Immature natural killer cell (primary cell): ENCODE measurements at regions not wholly inside any gene's neighbourhood (a gene's known extent, or its start where the extent isn't known, plus 50 kb on each side); places are given as distances from the start of the nearest gene placed in this dataset.

Source experiments
- DNase-seq, 3 donors: peaks; one replicate each; pipeline ENCODE4 v3.0.0; 2022; ENCODE audit warnings: mixed read lengths in 1 of 3
- H3K27ac Mint-ChIP-seq, 6 donors: one replicate each; pipeline ENCODE4 v1.8.0; 2020; ENCODE audit warnings: mixed read lengths in 6 of 6, mild to moderate bottlenecking in 5 of 6, inconsistent platforms in 4 of 6, moderate library complexity in 3 of 6
- H3K27me3 Mint-ChIP-seq, 3 donors: one replicate each; pipeline ENCODE4 v1.8.0; 2020 to 2021; ENCODE audit warnings: low read depth in 3 of 3, mild to moderate bottlenecking in 3 of 3, mixed read lengths in 3 of 3, moderate library complexity in 3 of 3, inconsistent platforms in 1 of 3
- H3K36me3 Mint-ChIP-seq, 3 donors: one replicate each; pipeline ENCODE4 v1.8.0; 2020; ENCODE audit warnings: mixed read lengths in 3 of 3, inconsistent platforms in 2 of 3, mild to moderate bottlenecking in 2 of 3
- H3K4me1 Mint-ChIP-seq, 2 donors: one replicate each; pipeline ENCODE4 v1.8.0; 2020; ENCODE audit warnings: inconsistent platforms in 2 of 2, mild to moderate bottlenecking in 2 of 2, mixed read lengths in 2 of 2, moderate library complexity in 1 of 2
- H3K4me3 Mint-ChIP-seq, 5 donors: one replicate each; pipeline ENCODE4 v1.8.0; 2020; ENCODE audit warnings: mild to moderate bottlenecking in 5 of 5, mixed read lengths in 5 of 5, inconsistent platforms in 3 of 5, moderate library complexity in 3 of 5
- H3K9me3 Mint-ChIP-seq, 6 donors: one replicate each; pipeline ENCODE4 v1.8.0; 2020; ENCODE audit warnings: mild to moderate bottlenecking in 6 of 6, mixed read lengths in 6 of 6, inconsistent platforms in 4 of 6, moderate library complexity in 3 of 6

DNA sequence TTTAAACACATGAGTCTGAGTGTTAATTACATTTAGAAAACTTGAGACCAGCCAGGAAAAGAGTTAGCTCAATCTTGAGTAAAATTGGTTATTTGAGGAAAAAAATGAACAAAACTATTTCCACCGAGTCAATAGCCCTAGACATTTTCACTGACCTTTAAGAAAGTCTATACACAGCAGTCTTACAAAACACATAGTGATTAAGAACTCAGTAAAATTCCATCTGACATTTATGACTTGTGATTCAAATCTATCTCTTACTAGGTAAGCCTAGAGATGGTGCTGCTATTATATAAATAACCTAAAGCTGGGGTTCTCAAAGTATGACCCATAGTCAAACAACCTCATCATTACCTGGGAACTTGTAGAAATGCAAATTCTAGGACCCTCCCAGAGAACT lies 109.1 kb upstream of the COL8A1 start:
- no peak for DNase-seq
- H3K27ac Mint-ChIP-seq, result no peak overlapping the region

DNA sequence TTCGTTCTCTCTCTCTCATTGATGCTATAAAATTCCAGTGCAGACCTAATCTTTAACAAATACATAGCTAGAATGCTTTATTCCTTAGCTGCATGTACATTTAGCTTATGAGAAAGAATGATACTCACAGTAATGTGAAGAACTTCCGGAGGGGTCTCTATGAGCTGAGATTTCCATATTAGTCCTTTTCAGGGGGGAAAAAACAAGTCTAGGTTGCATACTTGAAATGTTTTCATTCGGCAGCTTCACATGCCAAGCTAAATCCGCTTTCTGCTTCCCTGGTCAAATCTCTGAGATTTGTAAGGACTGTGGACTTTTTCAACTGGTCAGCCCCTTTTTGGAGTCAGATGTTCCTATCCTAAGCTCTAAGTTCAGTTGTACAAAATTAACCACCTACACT lies 111.5 kb upstream of the COL8A1 start:
- Mint-ChIP-seq H3K36me3 (no peaks in the 10 kb centered on the region), H3K9me3 (peaks cover 0 to 18% (median 6%) of the 10 kb centered on the region in 6 donors), H3K4me3 (no peak overlapping the region), H3K27ac (no peak overlapping the region), H3K4me1 (no peaks in the 10 kb centered on the region), H3K27me3 (peaks cover 0 to 2% (median 0%) of the 10 kb centered on the region in 3 donors)
- DNase-seq, result no peak

More for the DNA sequence above, 109.1 kb upstream of the COL8A1 start:
- Mint-ChIP-seq H3K27me3 (no peaks in the 10 kb centered on the region), H3K36me3 (no peaks in the 10 kb centered on the region), H3K4me1 (no peaks in the 10 kb centered on the region), H3K9me3 (peaks cover 0 to 13% (median 4%) of the 10 kb centered on the region in 6 donors), H3K4me3 (no peak overlapping the region)

DNA sequence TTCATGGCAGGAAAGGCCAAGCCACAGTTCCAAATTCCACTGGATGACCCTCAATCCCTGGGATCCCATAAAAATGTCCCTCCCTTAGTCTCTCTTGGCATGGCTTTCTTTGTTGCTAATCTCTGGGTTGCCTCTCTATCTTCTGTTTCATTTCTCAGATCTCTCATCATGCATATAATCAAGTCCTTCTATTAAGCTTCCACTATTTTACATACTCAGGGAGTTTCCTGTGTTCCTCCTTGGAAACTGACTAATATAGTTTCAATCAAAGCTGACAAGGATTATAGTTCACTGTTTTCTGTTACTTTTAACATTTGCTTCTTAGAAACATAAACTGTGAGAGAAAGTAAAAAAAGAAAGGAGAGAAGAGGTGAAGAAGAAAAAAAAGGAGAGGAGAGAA lies 113.8 kb upstream of the COL8A1 start:
- DNase-seq, result no peak
- Mint-ChIP-seq H3K4me1 (no peaks in the 10 kb centered on the region), H3K4me3 (no peak overlapping the region), H3K27ac (no peak overlapping the region), H3K36me3 (no peaks in the 10 kb centered on the region), H3K9me3 (peaks cover 2 to 18% (median 10%) of the 10 kb centered on the region in 6 donors), H3K27me3 (peaks cover 0 to 2% (median 0%) of the 10 kb centered on the region in 3 donors)

DNA sequence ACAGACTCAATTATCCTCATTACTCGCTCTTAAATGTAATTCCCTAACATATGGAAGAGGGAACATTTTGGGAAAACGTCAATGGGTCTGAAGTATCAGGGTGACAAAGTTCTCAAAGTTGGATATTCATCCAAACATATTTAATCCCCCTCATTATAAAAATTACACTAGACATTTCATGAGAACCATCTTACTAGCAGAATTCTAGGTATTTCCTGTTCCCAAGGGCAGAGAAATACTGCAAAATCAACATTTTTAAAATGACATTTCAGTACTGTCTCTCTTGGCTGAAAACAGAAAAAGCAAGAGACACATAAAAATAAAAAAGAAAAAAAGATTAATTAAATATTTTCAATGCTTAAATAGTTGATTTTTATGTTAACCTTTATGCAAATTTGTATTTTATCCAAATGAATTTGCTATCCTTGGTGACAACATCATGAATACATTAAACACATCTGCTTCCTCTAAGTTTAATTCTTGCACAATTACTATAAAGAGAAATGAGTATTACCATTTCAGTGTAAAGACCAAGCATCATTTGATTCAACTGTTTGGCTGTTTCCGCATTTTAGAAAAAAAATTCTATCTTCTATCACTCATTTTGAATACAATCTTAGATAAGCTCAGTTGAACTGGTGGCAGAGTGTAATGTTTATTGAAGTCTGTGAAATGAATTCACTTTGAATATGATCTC lies 114.8 kb upstream of the COL8A1 start:
- Mint-ChIP-seq H3K27ac (no peak overlapping the region), H3K4me1 (no peaks in the 10 kb centered on the region), H3K4me3 (no peak overlapping the region), H3K36me3 (no peaks in the 10 kb centered on the region), H3K9me3 (peaks cover 2 to 13% (median 10%) of the 10 kb centered on the region in 6 donors), H3K27me3 (peaks cover 0 to 2% (median 0%) of the 10 kb centered on the region in 3 donors)
- no peak for DNase-seq

DNA sequence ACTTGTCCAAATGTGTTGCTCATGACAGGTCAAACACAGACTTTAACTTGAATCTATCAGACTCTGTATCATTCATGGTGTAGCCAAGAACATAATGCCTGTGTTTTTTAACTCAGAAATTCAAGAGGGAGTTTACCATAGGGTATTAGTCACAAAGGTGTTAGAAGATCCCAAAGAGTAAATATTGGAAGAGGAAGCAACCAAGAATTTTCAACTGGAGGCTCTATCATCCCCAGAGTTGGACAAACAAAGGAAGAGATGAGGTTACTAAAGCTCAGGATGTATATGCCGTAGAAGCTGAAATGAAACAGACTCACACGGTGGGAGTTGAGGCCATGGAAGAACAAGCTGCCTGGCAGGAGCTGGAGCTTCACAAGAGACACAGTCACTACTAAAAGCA lies 116.2 kb upstream of the COL8A1 start:
- H3K27ac Mint-ChIP-seq, result no peak overlapping the region
- H3K27me3 Mint-ChIP-seq, result peaks cover 0 to 2% (median 0%) of the 10 kb centered on the region in 3 donors
- no peak overlapping the region for H3K4me3 Mint-ChIP-seq
- no peaks in the 10 kb centered on the region for H3K36me3 Mint-ChIP-seq
- H3K4me1 Mint-ChIP-seq, result no peaks in the 10 kb centered on the region
- no peak for DNase-seq
- peaks cover 2 to 13% (median 10%) of the 10 kb centered on the region in 6 donors for H3K9me3 Mint-ChIP-seq

DNA sequence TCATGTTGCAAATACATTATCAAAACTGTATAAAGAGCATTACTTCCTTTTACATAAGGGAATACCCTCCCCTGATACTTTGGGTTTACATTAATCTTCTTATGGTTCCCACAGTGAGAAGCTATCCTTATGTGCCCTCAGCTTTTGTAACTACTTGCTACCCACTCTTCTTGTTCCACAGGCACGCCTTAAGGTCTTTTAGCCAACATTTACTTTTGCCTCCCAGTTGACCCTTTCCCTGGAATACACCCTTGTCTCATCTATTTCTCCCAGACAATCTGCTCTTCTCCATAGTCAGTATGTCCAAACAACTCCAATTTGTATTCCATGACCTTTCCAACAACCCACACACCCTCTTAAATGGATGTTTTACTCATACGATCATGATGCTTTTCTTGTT lies 116.8 kb upstream of the COL8A1 start:
- Mint-ChIP-seq H3K36me3 (no peaks in the 10 kb centered on the region), H3K9me3 (peaks cover 2 to 13% (median 10%) of the 10 kb centered on the region in 6 donors), H3K4me3 (no peak overlapping the region), H3K27me3 (peaks cover 0 to 2% (median 0%) of the 10 kb centered on the region in 3 donors), H3K27ac (no peak overlapping the region), H3K4me1 (no peaks in the 10 kb centered on the region)
- DNase-seq, result no peak

DNA sequence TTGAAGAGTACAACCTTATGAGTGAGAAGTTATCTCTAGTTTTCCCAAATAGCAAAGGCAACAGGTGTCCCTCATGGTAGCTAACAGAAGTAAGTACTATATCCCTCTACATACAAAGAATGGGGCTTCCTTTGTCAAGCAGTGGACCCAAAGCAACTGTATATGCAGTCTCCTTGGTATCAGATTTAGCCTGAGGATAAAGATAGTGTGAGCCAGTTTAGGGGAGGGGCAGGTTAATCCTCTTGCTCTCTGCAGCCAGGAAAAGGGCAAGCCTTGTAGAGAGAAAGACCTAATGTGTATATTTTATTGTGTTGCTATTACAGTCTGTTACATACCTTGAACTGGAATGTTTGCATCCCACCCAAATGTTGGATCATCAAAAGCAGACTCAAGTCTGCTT lies 117.9 kb upstream of the COL8A1 start:
- DNase-seq, result no peak
- Mint-ChIP-seq H3K27ac (no peak overlapping the region), H3K4me1 (no peaks in the 10 kb centered on the region), H3K9me3 (peaks cover 0 to 13% (median 9%) of the 10 kb centered on the region in 6 donors), H3K27me3 (peaks cover 0 to 2% (median 0%) of the 10 kb centered on the region in 3 donors), H3K36me3 (no peaks in the 10 kb centered on the region), H3K4me3 (no peak overlapping the region)

DNA sequence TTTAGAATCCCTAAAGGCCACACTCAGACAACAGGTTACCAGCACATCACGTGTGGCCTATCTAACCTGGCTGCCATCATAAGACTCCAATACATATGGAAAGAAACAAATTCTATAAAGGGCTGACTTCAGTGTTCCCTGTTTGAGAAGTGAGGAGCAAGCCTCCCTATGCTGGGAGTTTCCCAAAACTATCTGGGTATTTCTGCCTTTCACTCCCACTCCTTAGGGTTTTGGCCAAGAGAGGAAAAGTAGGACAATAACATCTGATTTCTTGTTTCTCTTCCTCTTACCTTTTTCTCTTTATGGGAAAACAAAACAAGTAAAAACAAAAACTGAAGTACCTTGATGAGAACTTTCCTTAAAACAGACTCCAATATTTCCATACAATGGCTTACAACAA lies 121.5 kb upstream of the COL8A1 start:
- H3K27ac Mint-ChIP-seq, result no peak overlapping the region
- DNase-seq, result no peak
- no peak overlapping the region for H3K4me3 Mint-ChIP-seq
- no peaks in the 10 kb centered on the region for H3K36me3 Mint-ChIP-seq
- peaks cover 0 to 2% (median 0%) of the 10 kb centered on the region in 3 donors for H3K27me3 Mint-ChIP-seq
- H3K9me3 Mint-ChIP-seq, result peaks cover 0 to 7% (median 4%) of the 10 kb centered on the region in 6 donors
- H3K4me1 Mint-ChIP-seq, result no peaks in the 10 kb centered on the region

DNA sequence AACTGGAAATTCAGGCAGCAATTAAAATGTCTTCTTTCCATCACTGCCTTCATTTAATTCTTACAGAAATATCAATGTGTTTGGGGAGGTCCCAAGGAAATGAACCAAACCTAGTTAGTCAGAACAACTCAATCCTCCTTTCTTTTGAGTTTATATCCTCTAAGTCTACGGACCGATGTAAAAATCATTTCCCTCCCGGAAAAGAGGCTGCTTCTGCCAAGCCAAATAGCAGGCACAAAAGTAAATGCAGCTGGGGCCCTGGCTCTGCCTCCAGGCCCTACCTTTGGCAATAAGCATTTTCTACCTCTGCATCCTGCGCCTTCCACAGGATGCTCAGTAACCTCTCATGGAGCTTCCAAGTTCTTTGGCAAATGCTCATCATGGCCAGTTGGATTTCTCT lies 122.5 kb upstream of the COL8A1 start:
- Mint-ChIP-seq H3K27ac (no peak overlapping the region), H3K4me3 (no peak overlapping the region)

DNA sequence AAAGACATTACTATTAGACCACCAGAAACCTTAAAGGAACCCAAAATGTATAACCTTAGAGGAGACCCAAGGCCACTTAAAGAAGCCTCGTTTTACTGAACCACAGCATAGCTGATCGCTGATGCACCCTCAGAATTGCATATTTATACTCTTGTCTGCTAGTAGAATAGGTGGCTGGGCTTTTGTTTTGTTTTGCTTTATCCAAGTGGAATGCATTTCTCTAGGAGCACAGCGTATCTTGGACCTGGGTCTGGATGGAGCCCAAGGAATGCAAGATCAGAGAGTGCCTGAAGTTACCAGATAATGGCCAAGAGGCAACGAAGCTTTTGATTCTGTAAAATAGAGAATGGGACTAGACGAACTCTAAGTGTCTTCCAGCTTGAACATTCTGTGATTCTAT lies 129.2 kb upstream of the COL8A1 start:
- H3K4me3 Mint-ChIP-seq, result no peak overlapping the region
- no peaks in the 10 kb centered on the region for H3K36me3 Mint-ChIP-seq
- H3K9me3 Mint-ChIP-seq, result peaks cover 0 to 13% (median 6%) of the 10 kb centered on the region in 6 donors
- no peak for DNase-seq
- H3K27me3 Mint-ChIP-seq, result peaks cover 0 to 2% (median 2%) of the 10 kb centered on the region in 3 donors
- H3K27ac Mint-ChIP-seq, result no peak overlapping the region
- no peaks in the 10 kb centered on the region for H3K4me1 Mint-ChIP-seq

More for the DNA sequence above, 122.5 kb upstream of the COL8A1 start:
- no peaks in the 10 kb centered on the region for H3K36me3 Mint-ChIP-seq
- peaks cover 0 to 8% (median 2%) of the 10 kb centered on the region in 6 donors for H3K9me3 Mint-ChIP-seq
- H3K4me1 Mint-ChIP-seq, result no peaks in the 10 kb centered on the region
- DNase-seq, result no peak
- peaks cover 0 to 2% (median 0%) of the 10 kb centered on the region in 3 donors for H3K27me3 Mint-ChIP-seq

DNA sequence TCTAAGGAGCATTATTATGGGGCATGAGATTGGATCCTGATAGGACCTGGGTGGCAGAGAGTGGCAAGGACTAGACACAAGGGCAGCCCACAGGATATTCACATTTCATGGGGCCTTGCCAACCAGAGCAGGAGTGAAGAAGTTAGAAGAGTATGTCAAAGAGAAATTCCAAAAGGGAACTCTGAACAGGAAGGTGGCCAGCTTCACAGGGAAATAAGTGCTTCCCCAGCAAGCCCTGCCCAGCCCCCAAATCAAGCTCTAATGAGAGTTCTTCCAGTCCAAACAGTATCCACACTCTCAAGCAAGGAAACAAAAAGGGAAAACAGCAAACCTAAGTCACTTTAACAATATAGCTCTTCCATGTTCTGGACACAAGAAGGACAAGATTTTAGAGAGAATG lies 130.2 kb upstream of the COL8A1 start:
- peaks cover 0 to 2% (median 2%) of the 10 kb centered on the region in 3 donors for H3K27me3 Mint-ChIP-seq
- peaks cover 0 to 13% (median 6%) of the 10 kb centered on the region in 6 donors for H3K9me3 Mint-ChIP-seq
- H3K27ac Mint-ChIP-seq, result no peak overlapping the region
- H3K4me1 Mint-ChIP-seq, result no peaks in the 10 kb centered on the region
- no peak overlapping the region for H3K4me3 Mint-ChIP-seq
- DNase-seq, result no peak
- H3K36me3 Mint-ChIP-seq, result no peaks in the 10 kb centered on the region

DNA sequence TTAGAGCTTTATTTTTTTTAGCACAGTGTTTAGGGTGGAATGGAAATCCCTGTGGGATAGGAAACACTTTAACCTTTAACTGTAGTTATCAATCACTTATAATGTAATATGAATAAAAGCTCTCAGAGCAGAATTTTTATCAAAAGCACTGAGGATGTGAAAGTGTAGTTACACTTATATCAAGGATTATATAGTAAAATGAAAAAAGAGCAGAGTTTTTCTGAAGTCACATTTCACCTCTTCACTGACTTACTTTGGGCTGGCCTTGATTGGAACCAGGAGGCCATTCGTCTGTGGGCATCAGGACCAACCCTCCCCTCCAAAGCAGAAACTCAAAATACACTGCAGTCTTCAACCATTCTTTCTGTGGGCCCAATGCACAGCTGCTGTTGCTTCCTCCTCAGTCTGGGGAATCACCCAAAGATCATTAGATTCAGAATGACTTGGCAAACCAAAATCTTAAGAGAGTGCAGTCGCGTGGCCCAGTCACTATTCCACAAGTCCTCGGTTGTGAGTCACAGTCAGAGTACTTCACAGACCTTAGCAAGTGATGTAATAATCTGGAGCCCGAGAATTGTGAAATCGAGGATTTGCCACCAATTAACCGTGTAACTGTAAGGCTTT lies 132.6 kb upstream of the COL8A1 start:
- peaks cover 0 to 2% (median 0%) of the 10 kb centered on the region in 3 donors for H3K27me3 Mint-ChIP-seq
- H3K9me3 Mint-ChIP-seq, result peaks cover 0 to 13% (median 5%) of the 10 kb centered on the region in 6 donors
- H3K4me3 Mint-ChIP-seq, result no peak overlapping the region
- no peak overlapping the region for H3K27ac Mint-ChIP-seq
- H3K36me3 Mint-ChIP-seq, result no peaks in the 10 kb centered on the region
- no peaks in the 10 kb centered on the region for H3K4me1 Mint-ChIP-seq
- no peak for DNase-seq

DNA sequence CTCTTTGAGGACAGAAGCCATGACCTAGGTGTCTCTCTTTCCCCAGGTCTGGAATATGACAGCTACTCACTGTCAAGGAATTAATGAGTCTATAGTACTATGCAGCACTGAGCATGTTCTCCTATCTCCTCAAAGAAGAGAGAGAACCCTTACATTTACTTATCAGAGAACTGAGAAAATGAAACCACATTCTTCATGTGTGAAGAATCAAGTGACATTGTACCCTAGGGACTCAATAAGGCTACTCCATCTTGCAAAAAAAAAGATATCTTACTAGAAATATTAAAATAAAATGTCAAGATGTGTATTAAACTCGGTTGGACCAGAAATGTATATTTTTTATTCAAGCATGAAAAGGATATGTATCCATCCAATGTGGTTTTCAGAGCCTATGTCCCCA lies 133.2 kb upstream of the COL8A1 start:
- no peak overlapping the region for H3K27ac Mint-ChIP-seq

DNA sequence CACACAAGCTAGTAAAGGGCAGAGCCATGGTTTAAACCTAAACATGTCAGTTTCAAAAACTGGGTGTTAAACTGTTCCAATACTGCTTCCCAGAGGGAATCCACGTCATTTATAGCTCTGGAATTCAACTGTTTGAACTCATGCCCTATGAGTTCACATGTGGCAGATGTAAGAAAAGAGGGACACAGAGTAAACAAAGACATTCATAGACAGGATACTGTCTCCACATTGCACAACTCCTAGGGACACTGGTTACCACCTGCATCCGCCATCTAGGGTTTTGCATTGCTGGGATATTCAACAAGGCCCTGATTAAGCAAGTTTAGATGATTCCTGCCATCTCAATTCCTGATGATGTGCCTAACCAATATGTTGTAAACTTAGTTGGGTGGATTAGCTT lies 134.1 kb upstream of the COL8A1 start:
- no peak for DNase-seq
- H3K4me3 Mint-ChIP-seq, result no peak overlapping the region
- H3K27me3 Mint-ChIP-seq, result no peaks in the 10 kb centered on the region

More for the DNA sequence above, 133.2 kb upstream of the COL8A1 start:
- no peak for DNase-seq
- H3K9me3 Mint-ChIP-seq, result peaks cover 0 to 13% (median 3%) of the 10 kb centered on the region in 6 donors
- no peaks in the 10 kb centered on the region for H3K4me1 Mint-ChIP-seq
- H3K4me3 Mint-ChIP-seq, result no peak overlapping the region
- no peaks in the 10 kb centered on the region for H3K36me3 Mint-ChIP-seq
- peaks cover 0 to 2% (median 0%) of the 10 kb centered on the region in 3 donors for H3K27me3 Mint-ChIP-seq

More for the DNA sequence above, 134.1 kb upstream of the COL8A1 start:
- H3K27ac Mint-ChIP-seq, result no peak overlapping the region
- no peaks in the 10 kb centered on the region for H3K4me1 Mint-ChIP-seq
- H3K36me3 Mint-ChIP-seq, result no peaks in the 10 kb centered on the region
- peaks cover 0 to 8% (median 3%) of the 10 kb centered on the region in 6 donors for H3K9me3 Mint-ChIP-seq
